Astrocyte (in vitro differentiated cells and primary cell): ENCODE measurements at regions not wholly inside any gene's neighbourhood (a gene's known extent, or its start where the extent isn't known, plus 50 kb on each side); places are given as distances from the start of the nearest gene placed in this dataset.

Source experiments
- CTCF ChIP-seq: IDR thresholded peaks from 2 replicates; pipeline ENCODE4 v1.5.1; 2011; ENCODE audit warnings: low read depth, mild to moderate bottlenecking, inconsistent platforms, low read length, moderate library complexity; ENCODE audit not compliant: insufficient read depth
- EZH2 ChIP-seq: IDR thresholded peaks from 2 replicates; pipeline ENCODE4 v1.6.1; 2012; ENCODE audit warnings: mild to moderate bottlenecking, low read length, inconsistent platforms; ENCODE audit not compliant: insufficient read depth

GRCh38 chr20:5486377-5487054, 124.3 kb downstream of the GPCPD1 start:
- TF ChIP-seq EZH2 (no peak), CTCF (no peak)
